Lower lobe of right lung (tissue), 2 donors: ENCODE measurements at regions not wholly inside any gene's neighbourhood (a gene's known extent, or its start where the extent isn't known, plus 50 kb on each side); places are given as distances from the start of the nearest gene placed in this dataset.

ENCODE experiments used
- ATAC-seq, 2 donors: fragments of 200-7000 bp; cut with Tn5 transposase; one replicate each; pipeline ENCODE4 v1.9.1; 2020 to 2022; ENCODE audit warnings: mild to moderate bottlenecking in 2 of 2, moderate library complexity in 2 of 2
- DNase-seq: peaks from one replicate; pipeline ENCODE4 v3.0.0-alpha.2; 2020
- H3K27ac ChIP-seq: fragments of 200-600 bp; one replicate; pipeline ENCODE4 v1.8.0; 2022
- H3K27me3 ChIP-seq: fragments of 200-600 bp; one replicate; pipeline ENCODE4 v1.8.0; 2022; ENCODE audit warnings: low read depth
- H3K36me3 ChIP-seq: fragments of 200-600 bp; one replicate; pipeline ENCODE4 v1.8.0; 2022; ENCODE audit warnings: mild to moderate bottlenecking
- H3K4me1 ChIP-seq: fragments of 200-600 bp; one replicate; pipeline ENCODE4 v1.8.0; 2022
- H3K4me3 ChIP-seq: fragments of 200-600 bp; one replicate; pipeline ENCODE4 v1.8.0; 2022; ENCODE audit warnings: mild to moderate bottlenecking
- H3K9me3 ChIP-seq: fragments of 200-600 bp; one replicate; pipeline ENCODE4 v1.8.0; 2022
- intact Hi-C: fragments of 100-400 bp; cut with DNase I; formaldehyde crosslinking; loops from one replicate; pipeline ENCODE4 v1.11.0; 2022
- TF ChIP-seq, protein P1 (sequence below): fragments of 200-600 bp; IDR thresholded peaks from one replicate; pipeline ENCODE4 v1.8.0; 2022; ENCODE audit warnings: antibody characterized with exemption, mild to moderate bottlenecking
- donor health status: DM: no; HTN: yes; CAD: no; lungs with severe emphysema.

DNA sequence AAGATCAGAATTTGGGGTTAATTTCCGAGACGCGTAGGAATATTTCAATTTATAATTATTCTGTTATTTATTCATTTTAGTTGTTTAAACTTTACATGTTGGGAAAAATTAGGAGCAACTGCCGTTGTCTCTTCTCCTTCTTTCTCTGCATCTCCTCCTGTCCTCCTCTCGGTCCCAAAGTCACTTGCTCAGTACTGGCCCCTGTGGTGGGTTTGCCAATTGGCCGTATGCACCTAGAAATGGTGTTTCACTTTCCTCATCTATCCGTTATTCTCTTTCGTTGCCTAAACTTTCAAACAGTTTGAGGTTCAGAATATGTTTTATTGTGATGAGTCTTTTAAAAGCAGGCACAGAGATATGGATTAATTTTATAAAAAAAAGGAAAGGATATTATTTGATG, 517.9 kb downstream of the PLCL1 start:
- peaks cover 4% of the 10 kb centered on the region for H3K27me3 ChIP-seq
- intact Hi-C loops, result no loop called here
- no peak overlapping the region for H3K27ac ChIP-seq
- no peaks in the 10 kb centered on the region for H3K9me3 ChIP-seq
- no peak overlapping the region for H3K4me3 ChIP-seq
- no peaks in the 10 kb centered on the region for H3K4me1 ChIP-seq
- H3K36me3 ChIP-seq, result no peaks in the 10 kb centered on the region
- TF ChIP-seq, protein P1, sequence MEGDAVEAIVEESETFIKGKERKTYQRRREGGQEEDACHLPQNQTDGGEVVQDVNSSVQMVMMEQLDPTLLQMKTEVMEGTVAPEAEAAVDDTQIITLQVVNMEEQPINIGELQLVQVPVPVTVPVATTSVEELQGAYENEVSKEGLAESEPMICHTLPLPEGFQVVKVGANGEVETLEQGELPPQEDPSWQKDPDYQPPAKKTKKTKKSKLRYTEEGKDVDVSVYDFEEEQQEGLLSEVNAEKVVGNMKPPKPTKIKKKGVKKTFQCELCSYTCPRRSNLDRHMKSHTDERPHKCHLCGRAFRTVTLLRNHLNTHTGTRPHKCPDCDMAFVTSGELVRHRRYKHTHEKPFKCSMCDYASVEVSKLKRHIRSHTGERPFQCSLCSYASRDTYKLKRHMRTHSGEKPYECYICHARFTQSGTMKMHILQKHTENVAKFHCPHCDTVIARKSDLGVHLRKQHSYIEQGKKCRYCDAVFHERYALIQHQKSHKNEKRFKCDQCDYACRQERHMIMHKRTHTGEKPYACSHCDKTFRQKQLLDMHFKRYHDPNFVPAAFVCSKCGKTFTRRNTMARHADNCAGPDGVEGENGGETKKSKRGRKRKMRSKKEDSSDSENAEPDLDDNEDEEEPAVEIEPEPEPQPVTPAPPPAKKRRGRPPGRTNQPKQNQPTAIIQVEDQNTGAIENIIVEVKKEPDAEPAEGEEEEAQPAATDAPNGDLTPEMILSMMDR, result no peak
- DNase-seq (no peak), ATAC-seq (no peak)

DNA sequence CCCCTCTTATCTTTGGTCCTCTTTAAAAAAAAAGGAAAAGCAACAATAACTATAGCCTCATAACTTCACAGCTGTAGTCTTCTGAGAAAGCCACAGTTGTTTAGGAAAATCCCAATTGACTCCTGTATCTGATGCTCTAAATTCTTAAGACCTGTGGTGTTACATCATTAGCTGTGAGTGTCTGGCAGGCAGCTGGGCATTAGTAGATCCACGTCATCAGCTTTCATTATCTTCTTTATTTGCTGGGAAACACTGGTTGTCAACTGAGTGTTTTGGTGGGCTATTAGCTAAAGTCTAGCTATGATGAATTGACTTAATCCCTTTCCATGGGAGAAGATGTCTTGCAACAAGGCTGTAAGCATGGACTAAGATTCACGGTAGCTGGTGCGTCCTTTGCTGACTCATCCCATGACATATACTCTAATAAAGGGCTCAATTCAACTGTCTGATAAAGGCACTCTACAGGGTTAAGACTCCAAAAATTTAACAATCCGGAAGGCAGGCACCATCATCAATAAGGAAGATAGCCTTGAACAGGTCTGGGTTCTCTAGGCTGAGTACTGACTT, 517.2 kb downstream of the PLCL1 start:
- no peaks in the 10 kb centered on the region for H3K4me1 ChIP-seq
- H3K36me3 ChIP-seq, result no peaks in the 10 kb centered on the region
- no peaks in the 10 kb centered on the region for H3K9me3 ChIP-seq
- TF ChIP-seq, protein P1, result no peak
- no peak for DNase-seq
- intact Hi-C loops, result no loop called here
- no peak for ATAC-seq
- H3K27ac ChIP-seq, result no peak overlapping the region
- H3K4me3 ChIP-seq, result no peak overlapping the region
- H3K27me3 ChIP-seq, result peaks cover 4% of the 10 kb centered on the region

DNA sequence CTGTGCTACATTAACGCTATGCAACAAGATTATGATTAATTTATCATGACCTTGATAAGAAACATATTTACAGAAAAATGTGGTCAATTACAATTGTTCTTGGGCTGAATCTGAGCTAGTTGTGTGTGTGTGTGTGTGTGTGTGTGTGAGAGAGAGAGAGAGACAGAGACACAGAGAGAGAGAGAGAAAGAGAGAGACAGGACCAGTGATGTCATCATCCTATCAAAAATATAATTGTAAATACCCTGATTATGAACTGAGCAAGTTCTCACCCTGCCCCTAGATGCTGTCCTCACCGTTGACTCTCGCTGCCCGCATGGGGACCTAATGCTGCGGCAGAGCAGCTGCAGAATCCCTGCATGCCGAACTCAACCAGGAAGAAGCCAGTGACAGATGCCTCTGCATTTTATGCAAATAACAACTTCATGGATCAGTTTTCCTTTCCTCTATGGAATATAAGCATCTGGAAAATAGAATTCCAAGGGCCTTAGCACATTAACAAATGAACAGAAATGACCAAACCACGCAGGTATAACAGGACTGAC, 512.5 kb downstream of the PLCL1 start:
- H3K4me1 ChIP-seq, result no peaks in the 10 kb centered on the region
- TF ChIP-seq, protein P1, result no peak
- no peak overlapping the region for H3K4me3 ChIP-seq
- no peak for DNase-seq
- no peak for ATAC-seq
- H3K27ac ChIP-seq, result no peak overlapping the region
- intact Hi-C loops, result no loop called here
- no peaks in the 10 kb centered on the region for H3K9me3 ChIP-seq
- H3K36me3 ChIP-seq, result no peaks in the 10 kb centered on the region
- H3K27me3 ChIP-seq, result no peaks in the 10 kb centered on the region

DNA sequence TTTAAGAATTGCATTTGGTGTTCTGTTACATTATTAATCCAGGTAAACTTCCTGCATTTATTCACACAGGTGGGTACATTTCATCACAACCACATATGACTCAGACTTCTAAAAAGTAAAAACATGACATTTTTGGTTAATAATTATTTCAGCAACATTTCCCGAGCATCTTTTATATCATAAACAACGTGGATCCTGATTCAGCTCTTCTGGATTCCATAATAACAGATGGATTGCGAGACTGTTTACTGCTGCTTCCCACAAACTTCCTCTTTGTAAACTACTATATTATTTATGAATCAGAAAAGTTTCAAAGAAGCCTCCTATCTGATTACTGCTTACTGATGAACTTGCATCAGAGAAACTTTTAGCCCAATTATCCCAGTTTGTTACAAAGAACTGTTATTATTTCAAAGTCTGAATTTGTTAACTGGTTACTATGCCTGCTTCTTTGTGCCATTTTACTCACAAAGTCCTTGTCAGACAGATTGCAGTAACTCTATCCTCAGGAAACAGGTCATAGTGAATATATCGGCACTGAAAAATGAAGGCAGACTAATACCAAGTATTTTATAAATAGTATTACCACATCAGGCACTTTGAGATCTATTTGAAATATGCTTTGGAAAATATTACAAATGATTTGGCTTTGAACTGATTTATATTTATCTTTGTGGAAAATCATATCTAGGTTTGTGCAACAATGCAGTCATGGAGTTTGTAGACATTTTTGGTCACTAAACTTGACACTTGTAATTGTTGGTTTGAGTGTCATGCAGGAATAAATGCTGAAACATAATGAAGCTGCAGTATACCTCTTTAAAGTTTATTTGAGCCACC, 511.6 kb downstream of the PLCL1 start:
- intact Hi-C loops, result no loop called here
- Histone ChIP-seq H3K27me3 (no peaks in the 10 kb centered on the region), H3K36me3 (no peaks in the 10 kb centered on the region), H3K4me3 (no peak overlapping the region), H3K9me3 (no peaks in the 10 kb centered on the region), H3K27ac (no peak overlapping the region), H3K4me1 (no peaks in the 10 kb centered on the region)
- no peak for ATAC-seq
- TF ChIP-seq, protein P1, result no peak
- no peak for DNase-seq

DNA sequence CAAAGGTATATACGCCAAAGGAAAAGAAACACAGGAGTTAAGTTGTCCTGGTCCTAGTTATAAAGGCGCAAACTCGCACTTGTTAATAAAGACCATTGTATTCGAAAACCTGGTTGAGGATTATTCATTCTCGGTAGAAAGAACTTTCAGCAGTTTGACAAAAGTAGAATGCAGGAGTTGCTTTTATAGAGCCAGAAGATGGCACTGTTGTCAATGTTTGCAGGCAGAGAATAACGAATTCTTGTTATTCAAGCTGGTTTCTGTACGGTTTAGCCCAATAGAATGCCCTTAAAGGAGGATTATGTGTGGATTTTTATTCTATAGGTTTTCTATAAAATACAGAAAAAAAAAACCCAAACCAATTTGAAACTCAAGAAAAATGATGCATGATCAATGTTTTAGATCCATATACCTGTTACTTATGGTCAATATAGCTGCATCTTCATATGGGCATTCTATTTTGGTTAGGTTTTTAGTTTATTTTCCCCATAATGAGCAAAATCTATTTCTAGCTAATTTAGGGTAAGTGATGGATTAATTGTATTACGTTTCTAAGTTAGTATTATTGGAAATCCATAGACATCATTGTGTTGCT, 510.3 kb downstream of the PLCL1 start:
- TF ChIP-seq, protein P1, result peak; percentile 65
- no peak for ATAC-seq
- no peak overlapping the region for H3K4me3 ChIP-seq
- no peak for DNase-seq
- H3K9me3 ChIP-seq, result no peaks in the 10 kb centered on the region
- no peaks in the 10 kb centered on the region for H3K36me3 ChIP-seq
- H3K27me3 ChIP-seq, result no peaks in the 10 kb centered on the region
- intact Hi-C loops, result no loop called here
- H3K4me1 ChIP-seq, result no peaks in the 10 kb centered on the region
- no peak overlapping the region for H3K27ac ChIP-seq
